ENCODE measurements at regions not wholly inside any gene's neighbourhood (a gene's known extent, or its start where the extent isn't known, plus 50 kb on each side); places are given as distances from the start of the nearest gene placed in this dataset.

DNA sequence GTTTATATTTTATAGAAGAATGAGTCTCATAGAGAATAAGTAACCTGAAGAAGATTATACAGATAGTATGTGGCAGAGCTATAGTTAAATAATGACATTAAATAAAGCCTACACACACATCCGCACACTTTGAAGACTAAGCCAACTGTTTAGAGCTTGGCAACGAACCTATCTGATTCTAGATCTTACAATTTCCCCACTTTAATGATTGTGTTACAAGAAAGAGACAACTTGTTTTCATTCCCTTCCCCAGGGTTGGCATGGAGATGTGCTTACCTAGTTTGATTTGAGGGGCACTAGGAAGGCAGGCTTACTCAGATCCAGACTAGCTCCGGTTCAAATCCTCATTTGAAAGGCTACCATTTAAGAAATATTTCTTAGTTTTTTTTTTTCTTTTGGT is 61.9 kb upstream of the CBLB start:
- TF ChIP-seq POLR2AphosphoS5 (IDR thresholded peaks at IDR 0.05; ENCODE audit: low read depth, low read length) (no peak), POLR2A (IDR thresholded peaks at IDR 0.05; ENCODE audit: low read depth, low read length) (no peak), TAF1 (IDR thresholded peaks at IDR 0.05; ENCODE audit: low read depth, low read length) (no peak), SPI1 (IDR thresholded peaks at IDR 0.05; ENCODE audit: low read depth, low read length) (no peak), POU2F2 (IDR thresholded peaks at IDR 0.05; ENCODE audit: low read depth, low read length) (no peak)

All from GM12891 (cell line).